Transverse colon (tissue), 4 donors: ENCODE measurements at regions not wholly inside any gene's neighbourhood (a gene's known extent, or its start where the extent isn't known, plus 50 kb on each side); places are given as distances from the start of the nearest gene placed in this dataset.

Experiments
- DNase-seq: peaks from one replicate; pipeline ENCODE4 v3.0.0-alpha.2; 2019
- H3K27ac ChIP-seq, 4 donors: fragments of 200-600 bp; sonication (generic); 2 replicates each; pipeline ENCODE4 v1.5.1; 2016 to 2018; ENCODE audit warnings: inconsistent platforms in 4 of 4
- H3K27me3 ChIP-seq: fragments of 200-600 bp; sonication (generic); 2 replicates; pipeline ENCODE4 v1.5.1; 2017; ENCODE audit warnings: inconsistent platforms
- H3K36me3 ChIP-seq, 4 donors: fragments of 200-600 bp; sonication (generic); 2 replicates each; pipeline ENCODE4 v1.5.1; 2017 to 2019; ENCODE audit warnings: inconsistent platforms in 4 of 4
- H3K4me1 ChIP-seq, 4 donors: fragments of 200-600 bp; sonication (generic); 2 replicates each; pipeline ENCODE4 v1.5.1; 2017 to 2020; ENCODE audit warnings: inconsistent platforms in 4 of 4
- H3K4me3 ChIP-seq, 4 donors: fragments of 200-600 bp; sonication (generic); 1 replicate in 1 of 4; 2 replicates in 3 of 4; pipeline versions ENCODE4 v1.5.1 to v1.6.1; 2017 to 2019; ENCODE audit warnings: inconsistent platforms in 4 of 4
- H3K9me3 ChIP-seq, 2 donors: fragments of 200-600 bp; sonication (generic); 2 replicates each; pipeline ENCODE4 v1.5.1; 2017 to 2019; ENCODE audit warnings: inconsistent platforms in 2 of 2
- EP300 ChIP-seq: sonication (generic); formaldehyde crosslinking; IDR thresholded peaks from one replicate; pipeline ENCODE4 v1.6.1; 2017; ENCODE audit warnings: antibody characterized with exemption, low read depth
- POLR2A ChIP-seq: fragments of 450-650 bp; IDR thresholded peaks from one replicate; pipeline ENCODE4 v1.6.1; 2016; ENCODE audit warnings: antibody characterized with exemption, mild to moderate bottlenecking, moderate library complexity
- POLR2AphosphoS5 ChIP-seq, 3 donors: sonication (generic); formaldehyde crosslinking; IDR thresholded peaks; one replicate each; pipeline ENCODE4 v1.6.1; 2016; ENCODE audit warnings: antibody characterized with exemption in 3 of 3
- WGBS, 2 donors: methylation state at CpG; one replicate each; pipeline ENCODE4 v1.1.5; 2018; ENCODE audit warnings: low coverage in 1 of 2; 5-methylcytosine and 5-hydroxymethylcytosine counted together
- in situ Hi-C, 4 donors: fragments of 200-750 bp; cut with MboI; loops; one replicate each; pipeline versions ENCODE4 v1.15.0 to v1.15.1; 2017; ENCODE audit warnings: low sequenced_read_pairs in 3 of 4, low pct_ligation_motif_present in 1 of 4, low pct_unique_long_range_greater_than_20kb in 1 of 4
- intact Hi-C: fragments of 100-400 bp; cut with DNase I; formaldehyde crosslinking; loops from one replicate; pipeline ENCODE4 v1.15.1; 2023; ENCODE audit warnings: low total_unique reads
- TF ChIP-seq, protein P1 (sequence below), 5 experiments: fragments of 200-600 bp in 3 of 5; fragments of 450-650 bp in 2 of 5; sonication (generic) in 3 of 5; IDR thresholded peaks; 1 replicate in 2 of 5; 2 replicates in 3 of 5; pipeline ENCODE4 v1.5.1; 2016 to 2017; ENCODE audit warnings: antibody characterized with exemption in 5 of 5, inconsistent platforms in 3 of 5, mild to moderate bottlenecking in 2 of 5, moderate library complexity in 1 of 5

DNA sequence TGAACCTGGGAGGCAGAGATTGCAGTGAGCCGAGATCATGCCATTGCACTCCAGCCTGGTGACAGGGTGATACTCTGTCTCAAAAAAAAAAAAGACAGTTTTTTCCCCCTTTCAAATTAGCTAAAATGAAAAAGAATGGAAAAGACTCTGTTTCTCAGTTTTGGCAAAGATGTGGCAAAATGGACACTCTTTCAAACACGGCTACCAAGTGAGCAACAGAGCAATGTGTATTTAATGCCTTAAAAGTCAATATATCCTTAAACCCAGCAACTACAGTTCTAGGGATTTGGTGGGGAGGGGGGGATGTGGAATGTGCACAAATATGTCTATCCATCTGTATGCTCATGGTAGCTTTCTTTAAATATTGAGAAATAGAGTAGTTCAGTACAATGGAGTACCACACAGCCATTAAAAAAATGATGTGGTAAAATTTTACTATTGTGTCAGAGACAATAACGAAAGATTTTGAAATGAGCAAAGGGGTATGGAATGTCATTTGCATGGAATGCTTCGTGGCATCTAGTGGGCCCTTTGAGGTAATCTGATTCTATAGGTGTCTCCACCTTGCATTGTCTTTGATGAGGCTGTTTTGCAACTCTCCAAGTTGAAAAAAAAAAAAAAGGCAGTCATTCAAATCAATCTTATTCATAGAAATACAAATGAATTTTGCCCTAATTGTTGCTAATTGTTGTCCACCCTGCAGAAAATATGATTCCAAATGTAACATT, 108.1 kb downstream of the AXIN2 start:
- Histone ChIP-seq H3K9me3 (no peaks in the 10 kb centered on the region), H3K36me3 (no peaks in the 10 kb centered on the region), H3K4me3 (no peak overlapping the region), H3K27ac (no peak overlapping the region), H3K4me1 (peaks cover 6 to 22% (median 8%) of the 10 kb centered on the region in 4 donors), H3K27me3 (no peaks in the 10 kb centered on the region)
- intact Hi-C loops: loop anchor here (10.0 kb wide), 1 partner anchor 581 kb away; no protein-coding TSS in a partner anchor
- in situ Hi-C loops: no loop called here
- TF ChIP-seq EP300 (no peak), POLR2A (no peak), POLR2AphosphoS5 (IDR thresholded peaks at IDR 0.05) (no peak)
- TF ChIP-seq, protein P1, sequence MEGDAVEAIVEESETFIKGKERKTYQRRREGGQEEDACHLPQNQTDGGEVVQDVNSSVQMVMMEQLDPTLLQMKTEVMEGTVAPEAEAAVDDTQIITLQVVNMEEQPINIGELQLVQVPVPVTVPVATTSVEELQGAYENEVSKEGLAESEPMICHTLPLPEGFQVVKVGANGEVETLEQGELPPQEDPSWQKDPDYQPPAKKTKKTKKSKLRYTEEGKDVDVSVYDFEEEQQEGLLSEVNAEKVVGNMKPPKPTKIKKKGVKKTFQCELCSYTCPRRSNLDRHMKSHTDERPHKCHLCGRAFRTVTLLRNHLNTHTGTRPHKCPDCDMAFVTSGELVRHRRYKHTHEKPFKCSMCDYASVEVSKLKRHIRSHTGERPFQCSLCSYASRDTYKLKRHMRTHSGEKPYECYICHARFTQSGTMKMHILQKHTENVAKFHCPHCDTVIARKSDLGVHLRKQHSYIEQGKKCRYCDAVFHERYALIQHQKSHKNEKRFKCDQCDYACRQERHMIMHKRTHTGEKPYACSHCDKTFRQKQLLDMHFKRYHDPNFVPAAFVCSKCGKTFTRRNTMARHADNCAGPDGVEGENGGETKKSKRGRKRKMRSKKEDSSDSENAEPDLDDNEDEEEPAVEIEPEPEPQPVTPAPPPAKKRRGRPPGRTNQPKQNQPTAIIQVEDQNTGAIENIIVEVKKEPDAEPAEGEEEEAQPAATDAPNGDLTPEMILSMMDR (IDR thresholded peaks at IDR 0.05): no peak
- DNase-seq: no peak
- 77 to 94% methylated on average over 2 to 4 of the region's 4 CpGs for WGBS, 2 donors

- Histone ChIP-seq H3K4me1 (no peaks in the 10 kb centered on the region), H3K36me3 (no peaks in the 10 kb centered on the region)
These were observed 112.0 kb downstream of the AXIN2 start for GRCh38 chr17:65449495-65449894.

DNA sequence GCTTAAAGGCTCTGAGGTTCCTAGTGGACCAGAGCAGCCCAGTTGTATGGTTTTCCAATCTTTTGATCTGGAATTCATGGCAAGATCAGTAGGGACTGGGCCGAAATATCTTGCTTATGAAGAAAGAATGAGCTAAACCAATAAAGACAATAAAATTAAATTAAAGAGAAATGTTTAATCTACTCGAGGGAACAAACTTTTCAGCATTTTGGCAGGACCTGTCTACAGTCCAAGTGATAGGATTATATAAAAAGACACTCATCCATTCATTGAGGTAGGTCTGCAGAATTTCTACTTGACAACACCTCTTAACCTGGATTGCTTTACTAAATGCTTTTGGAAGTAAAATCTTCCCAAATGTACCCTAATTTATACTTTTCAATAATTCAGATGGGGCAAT, 113.6 kb downstream of the AXIN2 start:
- intact Hi-C loops: no loop called here
- in situ Hi-C loops: no loop called here

More at GRCh38 chr17:65449495-65449894, 112.0 kb downstream of the AXIN2 start:
- WGBS, 2 donors: 69 to 74% methylated on average over 3 to 4 of the region's 4 CpGs
- H3K4me3 ChIP-seq: no peak overlapping the region
- in situ Hi-C loops (no loop called here), intact Hi-C loops (no loop called here)
- H3K27ac ChIP-seq: no peak overlapping the region
- TF ChIP-seq POLR2A (no peak), EP300 (no peak), POLR2AphosphoS5 (IDR thresholded peaks at IDR 0.05) (no peak)
- TF ChIP-seq, protein P1 (IDR thresholded peaks at IDR 0.05): no peak
- H3K9me3 ChIP-seq: no peaks in the 10 kb centered on the region
- H3K27me3 ChIP-seq: no peaks in the 10 kb centered on the region
- no peak for DNase-seq

GRCh38 chr17:65446838-65447526, 114.5 kb downstream of the AXIN2 start:
- Histone ChIP-seq H3K27me3 (no peaks in the 10 kb centered on the region), H3K9me3 (no peaks in the 10 kb centered on the region), H3K27ac (no peak overlapping the region), H3K4me1 (no peaks in the 10 kb centered on the region), H3K4me3 (no peak overlapping the region), H3K36me3 (no peaks in the 10 kb centered on the region)
- 72 to 81% methylated on average over 5 to 6 of the region's 6 CpGs for WGBS, 2 donors
- in situ Hi-C loops (no loop called here), intact Hi-C loops (no loop called here)
- TF ChIP-seq, protein P1 (IDR thresholded peaks at IDR 0.05): no peak
- TF ChIP-seq POLR2A: no peak
- TF ChIP-seq EP300: no peak
- TF ChIP-seq POLR2AphosphoS5 (IDR thresholded peaks at IDR 0.05): no peak
- no peak for DNase-seq

More for the DNA sequence above, 113.6 kb downstream of the AXIN2 start:
- no peak for DNase-seq
- 0 to 22% methylated on average over 2 of the region's 2 CpGs for WGBS, 2 donors
- Histone ChIP-seq H3K27ac (no peak overlapping the region), H3K9me3 (no peaks in the 10 kb centered on the region), H3K27me3 (no peaks in the 10 kb centered on the region), H3K4me1 (no peaks in the 10 kb centered on the region), H3K4me3 (no peak overlapping the region), H3K36me3 (no peaks in the 10 kb centered on the region)
- TF ChIP-seq, protein P1 (IDR thresholded peaks at IDR 0.05): no peak
- TF ChIP-seq EP300 (no peak), POLR2AphosphoS5 (IDR thresholded peaks at IDR 0.05) (no peak), POLR2A (no peak)
